Skin of body (tissue), 1 donor: ENCODE measurements at regions not wholly inside any gene's neighbourhood (a gene's known extent, or its start where the extent isn't known, plus 50 kb on each side); places are given as distances from the start of the nearest gene placed in this dataset.
"Not testable (repeated sequence)": the region's sequence is repeated elsewhere in the genome, so short reads cannot be mapped to it uniquely, and the experiment has no call there.

ENCODE experiments used
- DNase-seq: peaks from one replicate; lab custom pipeline; 2025; lab: John Stamatoyannopoulos, UW

DNA sequence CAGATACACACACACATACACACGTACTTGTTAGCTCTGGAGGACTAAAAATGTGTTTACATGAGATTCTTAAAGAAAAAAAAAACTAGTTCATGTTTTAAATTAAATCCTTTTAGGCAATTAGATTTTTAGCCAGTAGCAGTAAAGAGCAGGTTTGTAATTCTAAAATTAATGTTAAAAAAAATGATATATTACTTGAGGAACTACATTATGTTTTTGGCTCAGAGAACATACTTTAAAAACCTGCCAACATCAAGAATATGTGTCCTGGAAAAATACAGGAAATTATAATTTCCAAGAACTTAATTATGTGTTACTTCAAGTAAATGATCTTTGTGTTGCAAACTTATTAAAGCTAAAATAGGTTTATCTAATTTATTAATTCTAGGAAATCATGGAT lies 594.3 kb upstream of the PCDH7 start:
- DNase-seq, result no peak

DNA sequence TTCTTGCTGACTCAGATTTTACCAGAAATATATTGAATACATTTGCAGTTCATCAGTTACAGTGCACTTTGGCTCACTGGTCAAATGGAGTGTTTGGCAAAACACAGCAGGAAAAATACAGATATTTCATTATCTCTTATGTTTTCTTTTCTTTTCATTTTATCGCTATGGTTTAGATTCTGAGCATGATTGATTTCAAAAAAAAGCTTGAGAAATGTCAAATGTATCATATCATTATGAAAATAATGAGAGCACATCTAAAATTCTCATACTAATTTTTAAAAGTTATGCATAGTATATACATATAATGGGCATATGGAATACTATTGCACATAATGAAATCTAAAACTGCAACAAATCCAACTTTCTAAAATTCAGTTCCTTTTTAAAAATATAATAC lies 593.8 kb upstream of the PCDH7 start:
- no peak for DNase-seq

DNA sequence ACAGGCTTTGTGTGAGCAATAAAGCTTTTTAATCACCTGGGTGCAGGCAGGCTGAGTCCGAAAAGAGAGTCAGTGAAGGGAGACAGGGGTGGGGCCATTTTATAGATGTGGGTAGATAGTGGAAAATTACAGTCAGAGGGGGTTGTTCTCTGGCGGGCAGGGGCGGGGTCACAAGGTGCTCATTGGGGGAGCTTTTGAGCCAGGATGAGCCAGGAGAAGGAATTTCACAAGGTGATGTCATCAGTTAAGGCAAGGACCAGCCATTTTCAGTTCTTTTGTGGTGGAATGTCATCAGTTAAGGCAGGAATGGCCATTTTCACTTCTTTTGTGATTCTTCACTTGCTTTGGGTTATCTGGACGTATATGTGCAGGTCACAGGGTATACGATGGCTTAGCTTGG lies 571.3 kb upstream of the PCDH7 start:
- DNase-seq, result not testable (repeated sequence)

DNA sequence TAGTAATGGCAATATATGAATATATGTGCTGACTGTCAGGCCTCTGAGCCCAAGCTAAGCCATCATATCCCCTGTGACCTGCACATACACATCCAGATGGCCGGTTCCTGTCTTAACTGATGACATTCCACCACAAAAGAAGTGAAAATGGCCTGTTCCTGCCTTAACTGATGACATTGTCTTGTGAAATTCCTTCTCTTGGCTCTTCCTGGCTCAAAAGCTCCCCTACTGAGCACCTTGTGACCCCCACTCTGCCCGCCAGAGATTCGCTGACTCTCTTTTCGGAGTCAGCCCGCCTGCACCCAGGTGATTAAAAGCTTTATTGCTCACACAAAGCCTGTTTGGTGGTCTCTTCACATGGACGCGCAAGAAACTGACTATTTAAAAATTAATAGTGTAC lies 570.6 kb upstream of the PCDH7 start:
- not testable (repeated sequence) for DNase-seq

DNA sequence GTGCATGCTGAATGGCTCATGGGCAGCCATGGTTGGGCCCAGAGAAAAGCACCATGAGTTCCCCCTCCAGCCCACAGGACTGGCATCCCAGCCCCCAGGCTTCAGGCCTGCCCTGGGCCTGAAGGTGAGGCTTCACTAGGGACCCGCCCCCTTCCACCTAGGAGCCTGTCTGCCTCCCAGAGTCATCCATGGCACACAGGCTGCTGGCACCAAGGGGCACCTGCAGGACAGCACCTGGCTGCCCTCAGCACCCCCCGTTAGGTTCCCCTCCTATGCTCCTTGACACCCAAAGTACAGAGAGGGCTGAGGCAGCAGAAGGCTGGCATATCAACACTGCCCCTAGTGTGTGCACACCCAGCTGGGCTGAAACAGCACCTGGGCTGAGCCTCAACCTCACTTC lies 566.7 kb upstream of the PCDH7 start:
- DNase-seq, result no peak

DNA sequence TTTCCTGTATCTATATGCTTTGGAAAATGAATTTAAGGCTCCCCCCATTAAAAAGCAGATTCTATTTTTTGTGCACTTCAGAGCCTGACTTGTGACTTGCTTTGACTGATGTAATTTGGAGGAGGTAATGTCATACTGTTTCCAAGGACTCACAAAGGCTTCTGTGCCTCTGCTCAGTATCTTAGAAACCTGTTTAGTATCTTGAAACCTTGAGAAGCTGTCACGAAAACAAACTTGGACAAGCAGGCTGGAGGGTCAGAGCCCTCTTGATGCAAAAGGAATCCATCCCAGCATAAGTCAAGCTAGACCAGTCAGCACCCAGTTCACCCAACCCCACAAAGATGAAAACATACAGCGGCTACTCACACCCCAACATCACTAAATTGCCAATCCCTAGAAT lies 560.0 kb upstream of the PCDH7 start:
- DNase-seq, result no peak

DNA sequence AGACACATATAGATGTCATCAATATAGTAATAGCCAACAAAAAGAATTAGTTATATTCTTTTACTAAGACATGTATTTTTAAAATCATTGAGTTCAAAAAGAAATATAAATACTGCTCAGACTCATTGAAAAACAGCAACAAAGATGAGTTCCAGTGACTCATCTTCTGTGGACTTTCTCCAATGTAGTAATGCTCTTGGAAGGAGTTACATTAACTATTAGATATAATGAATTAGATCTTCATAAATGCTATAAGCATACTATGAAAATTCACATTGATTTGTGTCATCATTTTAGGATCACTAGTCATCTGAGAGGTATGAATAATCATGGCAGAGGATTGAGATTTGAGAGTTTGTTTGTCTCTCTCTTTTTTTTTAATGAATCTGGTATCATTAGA lies 547.8 kb upstream of the PCDH7 start:
- no peak for DNase-seq

DNA sequence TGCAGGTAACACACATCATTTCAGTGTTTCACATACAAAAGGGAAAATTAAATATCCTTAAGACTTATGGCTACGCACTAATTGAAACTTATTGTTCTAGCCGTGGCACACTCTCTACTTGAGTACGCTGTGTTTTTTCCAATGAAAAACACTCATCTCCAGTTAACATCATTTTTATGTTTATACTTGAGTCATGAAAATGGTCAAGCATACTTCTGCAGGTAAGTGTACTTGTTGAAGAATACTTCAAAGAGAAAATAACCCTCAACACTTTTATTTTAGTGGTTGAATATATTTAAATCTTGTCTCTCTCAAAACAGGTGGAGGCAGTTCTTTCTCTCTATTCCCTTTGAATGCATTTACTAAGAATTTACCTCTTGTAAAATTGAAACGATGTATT lies 538.7 kb upstream of the PCDH7 start:
- no peak for DNase-seq

DNA sequence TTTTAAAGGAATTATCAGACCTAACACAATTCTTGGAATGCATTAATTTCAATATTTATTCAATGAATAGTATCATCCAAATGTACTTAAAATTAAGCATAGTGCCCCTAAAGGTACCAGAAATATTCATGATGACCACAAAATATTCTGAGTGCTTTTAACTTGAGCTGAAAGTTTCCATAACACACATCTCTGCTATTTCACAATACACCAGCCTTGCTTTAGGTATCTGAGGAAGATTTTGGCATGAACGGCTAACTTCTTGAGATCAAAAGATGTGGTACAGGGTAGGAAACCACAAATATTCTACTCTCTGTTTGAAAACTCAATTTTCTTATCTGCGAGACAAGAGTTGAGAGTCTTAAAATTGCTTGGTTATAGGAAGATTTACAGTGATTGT lies 538.3 kb upstream of the PCDH7 start:
- DNase-seq, result no peak

DNA sequence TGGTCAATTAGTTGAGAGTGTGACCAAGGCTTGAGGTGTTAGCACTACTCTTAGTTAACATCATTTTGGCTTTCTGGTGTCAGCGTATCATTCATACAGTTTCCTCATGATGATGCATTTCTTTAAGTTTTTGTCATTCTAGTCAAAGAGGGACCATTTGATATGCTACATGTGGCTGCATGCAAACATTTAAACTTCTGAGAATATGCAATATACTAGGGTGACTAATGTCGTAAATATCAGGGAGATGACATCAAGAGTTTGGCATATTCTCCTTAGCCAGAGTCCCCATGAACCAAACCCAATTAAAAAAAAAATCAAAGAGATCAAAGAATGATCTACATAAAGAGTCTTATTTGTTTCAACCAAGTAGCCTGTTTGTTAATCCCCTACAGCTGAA lies 537.4 kb upstream of the PCDH7 start:
- DNase-seq, result no peak

DNA sequence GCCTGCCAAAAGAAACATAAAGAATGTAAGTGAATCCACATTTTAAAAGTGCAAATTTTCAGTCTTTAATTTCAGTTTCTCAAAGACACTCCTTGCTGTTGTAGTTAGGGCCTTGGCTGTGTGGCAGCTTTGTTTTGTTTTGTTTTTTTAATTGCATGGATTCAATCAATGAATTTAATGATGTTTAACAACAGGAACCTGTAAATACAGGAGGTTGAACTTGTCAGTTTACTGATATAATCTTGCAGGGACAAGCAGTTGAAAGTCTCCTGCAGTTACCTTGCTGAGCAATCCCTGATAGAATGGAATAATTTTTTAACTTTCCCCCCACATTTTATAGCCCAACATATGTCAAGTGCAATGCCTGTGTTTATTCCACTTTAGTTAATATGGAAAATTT lies 528.3 kb upstream of the PCDH7 start:
- DNase-seq, result no peak

DNA sequence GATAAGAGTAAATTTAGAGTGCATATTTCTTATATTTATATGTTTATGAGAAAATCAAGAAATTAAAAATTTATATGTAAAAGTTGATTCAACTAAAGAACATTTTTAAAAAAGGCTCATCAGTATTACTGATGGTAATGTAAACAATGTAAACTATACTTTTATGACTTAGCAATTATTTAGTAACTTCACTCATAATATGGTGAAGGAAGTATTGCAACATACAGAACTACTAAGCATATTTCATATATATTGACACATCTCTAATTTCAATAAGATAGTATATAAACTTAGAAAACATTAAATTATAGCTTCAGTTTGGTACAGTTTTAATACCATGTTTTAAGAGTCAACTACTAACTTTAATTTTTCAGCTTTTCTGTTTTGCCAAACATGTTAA lies 512.8 kb upstream of the PCDH7 start:
- DNase-seq, result no peak

DNA sequence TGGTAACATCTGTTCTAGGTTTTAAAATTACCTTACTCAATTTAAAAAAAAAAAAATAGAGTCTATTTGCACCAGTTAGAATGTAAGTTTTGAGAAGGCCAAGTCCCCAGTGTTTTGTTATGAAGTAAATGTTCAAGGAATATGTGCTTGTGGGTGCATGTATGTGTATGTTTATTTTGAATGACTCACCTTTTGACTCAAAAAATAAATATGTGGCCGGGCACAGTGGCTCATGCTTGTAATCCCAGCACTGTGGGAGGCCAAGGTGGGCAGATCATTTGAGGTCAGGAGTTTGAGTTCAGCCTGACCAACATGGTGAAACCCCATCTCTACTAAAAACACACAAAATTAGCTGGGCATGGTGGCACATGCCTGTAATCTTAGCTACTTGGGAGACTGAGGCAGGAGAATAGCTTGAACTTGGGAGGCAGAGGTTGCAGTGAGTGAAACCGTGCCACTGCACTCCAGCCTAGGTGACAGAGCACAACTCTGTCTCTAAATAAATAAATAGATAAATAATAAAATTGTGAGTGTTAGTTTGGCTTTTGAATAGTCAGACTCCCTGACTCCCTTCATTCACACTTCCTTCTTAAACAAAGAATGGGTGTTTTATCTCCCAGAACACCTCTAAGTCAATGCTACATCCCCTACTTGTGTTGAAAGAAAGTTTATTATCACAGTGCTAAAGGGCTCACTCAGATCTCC lies 511.3 kb upstream of the PCDH7 start:
- DNase-seq, result no peak

DNA sequence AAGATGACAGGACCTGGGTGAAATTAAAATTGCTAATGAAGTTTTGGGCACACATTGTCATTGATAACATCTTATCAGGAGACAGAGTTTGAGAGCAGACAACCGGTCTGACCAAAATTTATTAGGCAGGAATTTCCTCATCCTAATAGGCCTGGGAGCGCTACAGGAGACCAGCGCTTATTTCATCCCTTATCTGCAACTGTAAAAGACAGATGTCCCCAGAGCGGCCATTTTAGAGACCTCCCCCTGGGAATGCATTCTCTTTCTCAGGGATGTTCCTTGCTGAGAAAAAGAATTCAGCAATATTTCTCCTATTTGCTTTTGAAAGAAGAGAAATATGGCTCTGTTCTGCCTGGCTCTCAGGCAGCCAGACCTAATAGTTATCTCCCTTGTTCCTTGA lies 504.2 kb upstream of the PCDH7 start:
- not testable (repeated sequence) for DNase-seq

DNA sequence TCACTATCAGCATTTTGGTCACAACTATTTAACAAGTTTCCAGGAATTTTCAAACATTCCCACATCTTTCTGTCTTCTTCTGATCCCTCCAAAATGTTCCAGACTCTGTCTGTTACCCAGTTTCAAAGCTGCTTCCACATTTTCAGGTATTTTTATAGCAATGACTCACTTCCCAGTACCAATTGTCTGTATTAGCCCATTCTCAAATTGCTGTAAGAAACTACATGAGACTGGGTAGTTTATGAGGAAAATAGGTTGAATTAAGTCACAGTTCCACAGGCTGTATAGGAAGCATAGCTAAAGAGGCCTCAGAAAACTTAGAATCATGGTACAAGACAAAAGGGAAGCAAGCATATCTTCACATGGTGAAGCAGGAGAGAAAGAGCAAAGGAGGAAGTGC lies 475.0 kb upstream of the PCDH7 start:
- DNase-seq, result no peak

DNA sequence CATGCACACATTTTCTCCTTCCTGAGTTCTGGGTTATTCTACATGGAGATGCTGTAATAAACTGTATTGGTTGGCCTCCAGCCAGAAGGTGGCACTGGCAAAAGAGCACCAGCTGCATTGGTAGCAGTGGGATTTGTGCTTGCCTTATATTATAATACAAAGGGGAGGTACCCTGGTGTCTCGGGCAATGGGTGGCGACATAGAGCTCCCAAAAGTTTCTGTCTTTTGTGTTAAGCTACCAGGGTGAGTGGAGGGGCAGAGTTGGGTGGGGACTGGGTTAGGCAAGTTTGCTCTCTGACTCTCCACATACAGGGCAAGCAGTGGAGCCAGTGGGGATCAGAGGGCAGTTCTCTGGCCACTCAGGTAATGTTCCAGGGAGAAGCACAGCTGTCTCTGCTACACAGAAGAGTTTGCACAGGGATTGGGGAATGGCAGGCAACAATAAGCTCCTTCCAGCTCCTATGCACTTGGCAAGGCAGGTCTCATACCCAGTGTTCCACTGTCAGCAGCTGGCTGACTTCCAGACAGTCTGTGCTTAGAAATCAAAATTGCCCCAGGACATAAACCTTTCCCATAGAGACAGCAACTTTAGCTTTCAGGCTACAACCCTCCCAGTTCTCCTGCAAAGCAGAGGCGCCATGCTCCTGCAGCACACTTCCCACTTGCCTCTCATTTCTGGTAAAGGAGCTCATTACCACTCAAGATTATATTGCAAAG lies 463.9 kb upstream of the PCDH7 start:
- DNase-seq, result no peak

DNA sequence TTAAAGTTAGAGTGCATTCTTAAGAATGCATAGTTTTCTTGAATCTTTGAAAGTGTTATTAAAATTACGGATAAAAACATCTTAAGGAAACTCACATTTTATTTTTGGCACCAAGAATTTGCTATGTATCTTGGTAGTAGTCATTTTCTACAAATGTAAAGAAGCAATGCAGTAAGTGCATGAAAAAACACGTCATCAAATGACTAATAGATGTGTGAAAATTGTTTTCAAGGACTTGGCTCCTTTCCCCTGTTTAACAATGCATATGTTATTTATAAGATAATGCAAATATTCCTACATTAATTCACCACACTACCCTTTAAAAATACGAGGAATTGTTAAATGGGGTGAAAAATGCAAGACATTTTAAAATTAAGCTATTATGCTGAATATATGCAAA lies 461.2 kb upstream of the PCDH7 start:
- DNase-seq, result no peak

DNA sequence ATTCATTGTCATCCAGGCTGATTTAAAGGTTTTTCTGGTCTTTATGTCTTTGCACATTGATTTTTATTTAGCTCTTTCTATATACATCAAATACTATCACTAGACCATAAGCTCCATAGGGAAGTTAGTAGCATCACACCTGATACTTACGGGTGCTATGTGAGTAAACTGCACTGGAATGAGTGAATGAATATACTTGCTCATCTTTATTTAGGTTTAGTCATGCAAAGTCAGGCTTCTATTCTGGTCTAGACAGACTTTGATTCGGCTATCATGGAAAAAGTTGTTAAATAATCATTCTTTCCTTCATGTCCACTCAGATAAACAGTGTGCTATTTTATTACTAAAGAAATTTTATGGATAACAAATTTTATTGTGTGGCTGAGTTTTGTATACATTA lies 457.8 kb upstream of the PCDH7 start:
- DNase-seq, result no peak

DNA sequence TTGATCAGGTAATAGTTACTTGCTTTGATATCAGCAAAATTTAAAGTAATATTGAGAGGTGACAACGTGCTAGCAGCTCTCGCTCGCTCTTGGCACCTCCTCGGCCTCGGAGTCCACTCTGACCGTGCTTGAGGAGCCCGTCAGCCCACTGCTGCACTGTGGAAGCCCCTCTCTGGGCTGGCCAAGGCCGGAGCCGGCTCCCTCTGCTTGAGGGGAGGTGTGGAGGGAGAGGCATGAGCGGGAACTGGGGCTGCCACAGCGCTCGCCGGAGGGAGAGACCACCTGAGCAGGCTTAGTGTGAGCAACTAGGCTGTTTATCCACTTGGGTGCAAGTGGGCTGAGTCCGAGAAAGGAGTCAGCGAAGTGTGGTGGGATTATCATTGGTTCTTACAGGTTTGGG lies 455.7 kb upstream of the PCDH7 start:
- no peak for DNase-seq

DNA sequence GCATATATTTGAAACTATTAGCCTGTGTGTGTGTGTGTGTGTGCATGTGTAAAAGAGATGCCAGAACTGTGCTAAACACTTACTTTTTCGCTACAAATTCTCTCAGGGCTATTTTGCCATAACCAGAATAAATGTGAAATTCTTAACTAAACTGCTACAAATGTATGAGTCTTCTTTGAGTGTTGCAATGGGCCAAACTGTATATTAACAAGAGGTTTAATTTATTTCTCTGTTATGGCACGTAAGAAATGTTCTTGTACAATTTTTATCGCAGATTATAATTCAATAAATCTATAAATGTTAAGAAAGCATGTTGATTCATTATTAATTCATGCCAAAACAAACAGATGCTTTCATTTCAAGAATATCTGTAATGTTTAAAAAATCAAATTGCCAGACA lies 454.5 kb upstream of the PCDH7 start:
- no peak for DNase-seq

DNA sequence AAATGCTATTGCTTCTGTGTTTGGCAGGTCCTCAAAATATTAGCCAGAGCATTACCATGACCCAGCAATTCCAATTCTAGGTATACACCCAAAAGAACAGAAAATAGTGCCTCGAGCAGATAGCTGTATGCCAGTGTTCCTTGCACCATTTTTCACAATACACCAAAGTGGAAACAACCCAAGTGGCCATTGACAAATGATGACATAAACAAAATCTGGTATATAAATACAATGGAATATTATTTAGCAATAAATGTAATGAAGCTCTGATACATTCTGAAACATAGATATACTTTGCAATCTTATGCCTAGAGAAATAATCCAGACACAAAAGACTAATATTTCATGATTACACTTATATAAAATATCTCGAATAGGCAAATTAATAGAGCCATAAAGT lies 451.8 kb upstream of the PCDH7 start:
- no peak for DNase-seq

DNA sequence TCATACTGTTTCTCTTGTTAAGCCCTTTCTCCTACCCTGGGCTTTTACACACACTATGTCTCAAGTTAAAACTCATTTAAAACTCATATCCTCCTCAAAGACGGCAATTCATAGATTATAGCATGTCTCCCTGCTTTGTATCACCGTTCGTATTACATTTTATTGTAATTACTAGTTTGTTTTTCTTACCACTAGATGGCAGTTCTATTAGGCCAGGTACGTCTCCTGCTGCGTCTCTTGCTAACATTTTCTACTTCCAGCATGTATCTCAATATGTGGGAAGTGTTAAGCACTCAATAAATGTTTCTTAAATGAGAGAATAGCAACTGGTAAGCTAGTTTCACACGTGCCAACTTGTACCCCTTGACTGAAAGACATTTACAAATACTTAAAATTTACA lies 450.3 kb upstream of the PCDH7 start:
- no peak for DNase-seq

DNA sequence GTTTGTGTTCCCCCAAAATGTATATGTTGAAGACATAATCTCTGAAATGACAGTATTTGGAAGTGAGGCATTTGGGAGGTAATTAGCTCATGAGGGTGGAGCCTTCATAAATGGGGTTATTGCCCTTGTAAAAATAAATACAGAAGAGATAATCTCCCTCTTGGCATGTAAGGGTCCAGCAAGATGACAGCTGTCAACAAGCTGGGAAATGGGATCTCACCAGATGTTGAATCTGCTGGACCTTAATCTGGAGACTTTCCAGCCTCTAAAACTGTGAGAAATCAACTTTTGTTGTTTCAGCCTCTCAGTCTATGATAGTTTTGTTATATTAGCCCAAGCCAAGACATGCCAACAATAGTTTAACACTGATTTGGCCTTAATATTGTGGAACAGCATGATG lies 438.2 kb upstream of the PCDH7 start:
- no peak for DNase-seq

DNA sequence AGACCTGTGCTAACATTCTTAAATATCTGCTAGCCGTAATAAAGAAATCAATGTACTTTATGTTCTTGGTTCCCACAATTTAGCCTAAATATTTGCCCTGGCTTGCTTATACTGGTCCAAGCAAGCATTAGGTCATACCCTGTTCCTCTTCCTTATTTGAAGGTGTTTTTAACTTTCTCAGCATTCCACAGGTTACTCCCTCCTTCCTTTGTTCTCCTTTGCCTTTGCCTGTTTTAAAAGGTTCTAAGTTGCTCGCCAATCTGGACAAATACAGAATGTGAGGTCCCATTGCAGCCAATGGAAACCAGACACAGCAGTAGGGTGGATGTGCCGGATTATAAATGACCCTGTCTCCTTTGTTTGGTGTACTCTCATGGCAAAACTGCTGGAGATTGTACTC lies 436.8 kb upstream of the PCDH7 start:
- DNase-seq, result no peak
